Endothelial cell of umbilical vein (primary cell): ENCODE measurements at regions not wholly inside any gene's neighbourhood (a gene's known extent, or its start where the extent isn't known, plus 50 kb on each side); places are given as distances from the start of the nearest gene placed in this dataset.

Experiments used
- EZH2 ChIP-seq: IDR thresholded peaks from 2 replicates; pipeline ENCODE4 v1.6.1; 2012; ENCODE audit warnings: borderline replicate concordance, low read depth, mild to moderate bottlenecking, moderate library complexity, low read length, inconsistent platforms; ENCODE audit not compliant: severe bottlenecking
- FOS ChIP-seq: IDR thresholded peaks from 2 replicates; pipeline ENCODE4 v1.6.1; 2011; ENCODE audit warnings: mild to moderate bottlenecking, low read length, moderate library complexity, borderline replicate concordance; ENCODE audit not compliant: insufficient read depth
- JUN ChIP-seq: IDR thresholded peaks from 2 replicates; pipeline ENCODE4 v1.6.1; 2011; ENCODE audit warnings: borderline replicate concordance, low read depth; ENCODE audit not compliant: insufficient read length, insufficient read depth
- MAX ChIP-seq: IDR thresholded peaks from 2 replicates; pipeline ENCODE4 v1.6.1; 2011; ENCODE audit not compliant: insufficient read depth, insufficient read length
- POLR2A ChIP-seq: IDR thresholded peaks from 2 replicates; pipeline ENCODE4 v1.6.1; 2012; ENCODE audit warnings: low read depth, mild to moderate bottlenecking, control low read depth, low read length
- TF ChIP-seq, protein P1 (sequence below), 2 donors: IDR thresholded peaks; 1 replicate in 1 of 2; 2 replicates in 1 of 2; pipeline ENCODE4 v1.5.1; 2011; ENCODE audit warnings: low read length in 2 of 2, mild to moderate bottlenecking in 2 of 2, moderate library complexity in 2 of 2, control low read depth in 1 of 2, inconsistent platforms in 1 of 2, low read depth in 1 of 2; ENCODE audit not compliant: insufficient read depth in 1 of 2; ENCODE audit errors: extremely low read depth in 1 of 2

GRCh38 chr10:130567436-130567835, 431.2 kb downstream of the GLRX3 start:
- TF ChIP-seq, protein P1, sequence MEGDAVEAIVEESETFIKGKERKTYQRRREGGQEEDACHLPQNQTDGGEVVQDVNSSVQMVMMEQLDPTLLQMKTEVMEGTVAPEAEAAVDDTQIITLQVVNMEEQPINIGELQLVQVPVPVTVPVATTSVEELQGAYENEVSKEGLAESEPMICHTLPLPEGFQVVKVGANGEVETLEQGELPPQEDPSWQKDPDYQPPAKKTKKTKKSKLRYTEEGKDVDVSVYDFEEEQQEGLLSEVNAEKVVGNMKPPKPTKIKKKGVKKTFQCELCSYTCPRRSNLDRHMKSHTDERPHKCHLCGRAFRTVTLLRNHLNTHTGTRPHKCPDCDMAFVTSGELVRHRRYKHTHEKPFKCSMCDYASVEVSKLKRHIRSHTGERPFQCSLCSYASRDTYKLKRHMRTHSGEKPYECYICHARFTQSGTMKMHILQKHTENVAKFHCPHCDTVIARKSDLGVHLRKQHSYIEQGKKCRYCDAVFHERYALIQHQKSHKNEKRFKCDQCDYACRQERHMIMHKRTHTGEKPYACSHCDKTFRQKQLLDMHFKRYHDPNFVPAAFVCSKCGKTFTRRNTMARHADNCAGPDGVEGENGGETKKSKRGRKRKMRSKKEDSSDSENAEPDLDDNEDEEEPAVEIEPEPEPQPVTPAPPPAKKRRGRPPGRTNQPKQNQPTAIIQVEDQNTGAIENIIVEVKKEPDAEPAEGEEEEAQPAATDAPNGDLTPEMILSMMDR (IDR thresholded peaks at IDR 0.05; ENCODE audit: extremely low read depth in 1 of 2, insufficient read depth in 1 of 2, low read depth in 1 of 2, low read length in 2 of 2), result no peak
- TF ChIP-seq POLR2A (no peak), FOS (no peak), EZH2 (no peak), MAX (no peak), JUN (no peak)
